Psoas muscle (tissue), 7 donors: ENCODE measurements at regions not wholly inside any gene's neighbourhood (a gene's known extent, or its start where the extent isn't known, plus 50 kb on each side); places are given as distances from the start of the nearest gene placed in this dataset.

Experiments used
- ATAC-seq, 4 donors: fragments of 200-7000 bp; cut with Tn5 transposase; one replicate each; pipeline ENCODE4 v1.9.1; 2020; ENCODE audit warnings: moderate library complexity in 3 of 4, mild to moderate bottlenecking in 2 of 4
- DNase-seq, 2 donors: peaks; one replicate each; pipeline ENCODE4 v3.0.0-alpha.2; 2020
- H3K27ac ChIP-seq: fragments of 200-600 bp; one replicate; pipeline ENCODE4 v1.8.0; 2022
- H3K27me3 ChIP-seq, 3 donors: fragments of 200-600 bp in 1 of 3; one replicate each; pipeline versions ENCODE4 v1.6.1 to v1.8.0; 2013 to 2022; ENCODE audit warnings: low read length in 2 of 3, mild to moderate bottlenecking in 2 of 3, moderate library complexity in 1 of 3; ENCODE audit not compliant: insufficient read depth in 3 of 3
- H3K36me3 ChIP-seq, 2 donors: fragments of 200-600 bp in 1 of 2; one replicate each; pipeline versions ENCODE4 v1.6.1 to v1.8.0; 2013 to 2022; ENCODE audit warnings: low read depth in 1 of 2, mild to moderate bottlenecking in 1 of 2, moderate library complexity in 1 of 2; ENCODE audit not compliant: insufficient read depth in 1 of 2
- H3K4me1 ChIP-seq: fragments of 200-600 bp; one replicate; pipeline ENCODE4 v1.8.0; 2022
- H3K4me3 ChIP-seq: fragments of 200-600 bp; one replicate; pipeline ENCODE4 v1.8.0; 2022; ENCODE audit warnings: mild to moderate bottlenecking
- H3K9me3 ChIP-seq: fragments of 200-600 bp; one replicate; pipeline ENCODE4 v1.8.0; 2022
- WGBS, 3 donors: extraction: QIAGEN DNeasy Blood & Tissue Kit; methylation state at CpG; one replicate each; pipeline versions ENCODE4 v1.1.6 to v1.1.7; 2013; 5-methylcytosine and 5-hydroxymethylcytosine counted together
- intact Hi-C, 2 donors: fragments of 100-400 bp; cut with DNase I; formaldehyde crosslinking; loops; one replicate each; pipeline versions ENCODE4 v1.11.0 to v1.14.2; 2022
- TF ChIP-seq, protein P1 (sequence below): fragments of 200-600 bp; IDR thresholded peaks from one replicate; pipeline ENCODE4 v1.8.0; 2022; ENCODE audit warnings: antibody characterized with exemption
- donor health status: healthy with polysubstance abuse.
- donor health status: DM: no; HTN: no; CAD: no; lungs with moderate emphysema.
- donor health status: Bipolar disorder and iron deficiency.
- donor health status: healthy.
- donor health status: DM: yes; HTN: yes; CAD: no.
- donor health status: DM: no; HTN: no; CAD: no.
- donor health status: DM: yes; HTN: yes; CAD: no.

DNA sequence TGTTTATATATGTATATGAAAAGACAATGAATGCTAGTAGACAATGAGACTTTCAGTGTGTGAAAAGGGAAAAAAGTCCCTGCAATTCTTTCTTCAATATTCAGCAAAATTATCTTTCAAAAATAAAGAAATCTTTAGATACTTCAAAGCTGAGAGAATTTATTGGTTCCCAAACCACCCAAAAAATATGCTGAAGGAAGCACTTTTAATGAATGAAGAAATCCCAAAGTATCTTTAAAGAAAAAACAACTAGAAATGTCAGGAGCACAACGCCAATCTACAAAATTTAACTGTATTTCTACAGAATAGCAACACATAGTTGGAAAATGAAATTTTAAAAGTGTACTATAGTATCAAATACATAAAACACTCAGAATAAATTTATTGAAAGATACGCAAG, 142.3 kb upstream of the CHRM3 start:
- Histone ChIP-seq H3K27me3 (no peaks in the 10 kb centered on the region), H3K4me1 (no peaks in the 10 kb centered on the region), H3K27ac (no peak overlapping the region), H3K9me3 (no peaks in the 10 kb centered on the region), H3K4me3 (no peak overlapping the region), H3K36me3 (no peaks in the 10 kb centered on the region)
- WGBS, 3 donors, result 85 to 93% (median 90%) methylated on average over 2 of the region's 2 CpGs
- TF ChIP-seq, protein P1, sequence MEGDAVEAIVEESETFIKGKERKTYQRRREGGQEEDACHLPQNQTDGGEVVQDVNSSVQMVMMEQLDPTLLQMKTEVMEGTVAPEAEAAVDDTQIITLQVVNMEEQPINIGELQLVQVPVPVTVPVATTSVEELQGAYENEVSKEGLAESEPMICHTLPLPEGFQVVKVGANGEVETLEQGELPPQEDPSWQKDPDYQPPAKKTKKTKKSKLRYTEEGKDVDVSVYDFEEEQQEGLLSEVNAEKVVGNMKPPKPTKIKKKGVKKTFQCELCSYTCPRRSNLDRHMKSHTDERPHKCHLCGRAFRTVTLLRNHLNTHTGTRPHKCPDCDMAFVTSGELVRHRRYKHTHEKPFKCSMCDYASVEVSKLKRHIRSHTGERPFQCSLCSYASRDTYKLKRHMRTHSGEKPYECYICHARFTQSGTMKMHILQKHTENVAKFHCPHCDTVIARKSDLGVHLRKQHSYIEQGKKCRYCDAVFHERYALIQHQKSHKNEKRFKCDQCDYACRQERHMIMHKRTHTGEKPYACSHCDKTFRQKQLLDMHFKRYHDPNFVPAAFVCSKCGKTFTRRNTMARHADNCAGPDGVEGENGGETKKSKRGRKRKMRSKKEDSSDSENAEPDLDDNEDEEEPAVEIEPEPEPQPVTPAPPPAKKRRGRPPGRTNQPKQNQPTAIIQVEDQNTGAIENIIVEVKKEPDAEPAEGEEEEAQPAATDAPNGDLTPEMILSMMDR, result no peak
- ATAC-seq, result no peak
- no peak for DNase-seq
- intact Hi-C loops, result no loop called here

DNA sequence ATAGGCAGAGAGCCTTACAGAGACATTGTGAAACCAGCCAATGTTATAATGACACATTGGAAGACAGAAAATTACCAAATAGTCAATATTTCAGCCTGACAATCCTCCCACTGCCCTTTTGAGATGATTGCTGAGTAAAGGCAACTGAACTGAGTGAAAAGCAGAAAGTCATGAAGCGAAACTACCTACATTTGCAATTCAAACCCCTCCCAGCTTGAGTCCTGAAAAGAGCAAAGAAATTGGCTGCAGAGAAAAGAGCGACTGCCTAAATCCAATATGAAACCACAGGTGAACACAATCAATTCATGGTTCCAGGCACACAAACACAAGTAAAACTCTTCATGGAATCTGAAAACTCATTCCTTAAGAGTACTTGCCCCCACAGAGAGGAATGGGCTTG, 143.4 kb upstream of the CHRM3 start:
- no peaks in the 10 kb centered on the region for H3K9me3 ChIP-seq
- DNase-seq, result no peak
- 58 to 66% (median 63%) methylated on average over 2 of the region's 2 CpGs for whole genome bisulfite sequencing, 3 donors
- H3K4me3 ChIP-seq, result no peak overlapping the region
- no peaks in the 10 kb centered on the region for H3K36me3 ChIP-seq
- intact Hi-C loops, result no loop called here
- H3K4me1 ChIP-seq, result no peaks in the 10 kb centered on the region
- TF ChIP-seq, protein P1, result no peak
- H3K27ac ChIP-seq, result no peak overlapping the region
- no peaks in the 10 kb centered on the region for H3K27me3 ChIP-seq
- ATAC-seq, result no peak

DNA sequence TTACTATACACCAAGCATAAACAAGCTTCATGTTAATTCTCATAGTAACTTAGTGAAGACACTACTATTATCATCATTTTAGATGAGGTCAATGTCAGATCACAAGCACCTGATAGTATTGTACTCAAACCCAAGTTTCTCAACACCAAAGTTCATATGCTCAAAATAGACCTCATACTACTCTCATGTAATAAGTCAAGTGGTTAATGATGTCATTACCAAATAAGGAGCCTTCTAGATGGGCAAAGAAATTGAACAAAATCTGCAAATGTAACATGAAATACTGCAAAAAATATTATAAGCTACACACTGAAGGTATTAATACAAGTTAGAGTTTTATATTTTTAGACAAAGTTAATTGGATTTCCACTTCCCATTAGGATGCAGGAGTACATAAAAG, 144.0 kb upstream of the CHRM3 start:
- no peaks in the 10 kb centered on the region for H3K9me3 ChIP-seq
- no peak overlapping the region for H3K27ac ChIP-seq
- no peak for ATAC-seq
- TF ChIP-seq, protein P1, result no peak
- no peaks in the 10 kb centered on the region for H3K36me3 ChIP-seq
- intact Hi-C loops, result no loop called here
- H3K4me3 ChIP-seq, result no peak overlapping the region
- DNase-seq, result no peak
- H3K4me1 ChIP-seq, result no peaks in the 10 kb centered on the region
- H3K27me3 ChIP-seq, result no peaks in the 10 kb centered on the region

DNA sequence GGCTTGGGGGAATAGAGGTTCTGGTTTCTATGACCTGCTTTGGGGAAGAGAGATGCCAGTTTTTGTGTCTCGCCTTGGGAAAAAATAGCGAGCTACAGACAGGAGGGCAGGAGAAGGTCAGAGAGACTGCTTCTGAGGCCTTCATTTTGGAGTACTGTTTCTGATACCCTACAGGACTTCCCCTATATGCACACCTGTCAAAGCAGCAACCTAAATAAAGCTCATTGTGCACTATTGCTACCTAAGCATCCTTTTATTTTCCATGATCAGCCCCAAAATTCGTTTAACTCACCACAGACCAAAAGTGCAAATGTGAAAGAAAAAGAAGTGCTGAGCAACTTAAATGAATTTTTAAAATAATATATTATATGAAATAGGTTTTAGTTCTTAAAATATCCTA, 145.6 kb upstream of the CHRM3 start:
- DNase-seq (no peak), ATAC-seq (no peak)
- TF ChIP-seq, protein P1, result no peak
- Histone ChIP-seq H3K9me3 (no peaks in the 10 kb centered on the region), H3K36me3 (no peaks in the 10 kb centered on the region), H3K4me1 (no peaks in the 10 kb centered on the region), H3K4me3 (no peak overlapping the region), H3K27ac (no peak overlapping the region), H3K27me3 (no peaks in the 10 kb centered on the region)
- 63 to 83% (median 79%) methylated on average over 3 of the region's 3 CpGs for WGBS, 3 donors
- intact Hi-C loops, result no loop called here

DNA sequence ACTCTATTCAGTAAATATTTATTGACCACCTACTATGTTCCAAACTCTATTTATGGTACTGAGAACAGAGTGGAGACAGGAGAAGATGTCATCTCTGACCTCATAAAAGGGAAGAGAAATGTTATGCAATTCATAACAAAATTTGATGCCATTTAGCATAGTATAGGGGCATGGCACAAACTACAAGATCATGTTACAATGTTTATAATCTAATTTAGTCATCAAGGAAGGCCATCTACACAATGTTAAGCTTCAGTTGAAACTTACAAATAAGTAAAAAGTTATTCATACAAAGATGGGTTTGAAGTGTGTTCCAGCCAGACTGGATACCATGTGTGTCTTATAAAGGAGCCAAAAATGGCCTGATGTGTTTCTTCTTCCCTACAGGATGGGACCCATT, 146.8 kb upstream of the CHRM3 start:
- TF ChIP-seq, protein P1, result no peak
- H3K36me3 ChIP-seq, result no peaks in the 10 kb centered on the region

More for the DNA sequence above, 146.8 kb upstream of the CHRM3 start:
- Histone ChIP-seq H3K27ac (no peak overlapping the region), H3K27me3 (no peaks in the 10 kb centered on the region), H3K4me1 (no peaks in the 10 kb centered on the region), H3K9me3 (no peaks in the 10 kb centered on the region), H3K4me3 (no peak overlapping the region)
- ATAC-seq (no peak), DNase-seq (no peak)
- intact Hi-C loops, result no loop called here
